H1 (cell line): ENCODE measurements at regions not wholly inside any gene's neighbourhood (a gene's known extent, or its start where the extent isn't known, plus 50 kb on each side); places are given as distances from the start of the nearest gene placed in this dataset.

Experiments
- CTCF ChIA-PET: fragments of 300-600 bp; sonication (Branson Sonifier 250); formaldehyde crosslinking; loops from one replicate; lab custom pipeline; 2021; ENCODE audit not compliant: partially characterized antibody; lab: Charles Lee
- POLR2A ChIA-PET: fragments of 300-600 bp; sonication (Branson Sonifier 250); formaldehyde crosslinking; loops from one replicate; lab custom pipeline; 2021; ENCODE audit warnings: inconsistent platforms; ENCODE audit not compliant: partially characterized antibody; lab: Charles Lee
- DNase-seq, 2 experiments: peaks; one replicate each; pipeline versions ENCODE4 v3.0.0 to v3.0.0-alpha.2; 2010 to 2022; ENCODE audit warnings: low spot score in 2 of 2, low read depth in 1 of 2, mixed read lengths in 1 of 2
- FAIRE-seq: peaks from 2 replicates; lab custom pipeline; 2011; peaks lifted over from hg19 to GRCh38; lab: Jason Lieb, UNC
- H2AFZ ChIP-seq: 2 replicates; pipeline ENCODE4 v1.8.1; 2012; ENCODE audit warnings: low read length, inconsistent platforms
- H2AK5ac ChIP-seq: 2 replicates; pipeline ENCODE4 v1.6.1; 2013; ENCODE audit warnings: low read depth, low read length
- H2BK120ac ChIP-seq: replicated peaks from 2 replicates; pipeline ENCODE3; 2013; ENCODE audit warnings: low read depth, low read length, inconsistent platforms
- H2BK12ac ChIP-seq: 2 replicates; pipeline ENCODE4 v1.6.1; 2013; ENCODE audit warnings: low read depth, low read length
- H2BK15ac ChIP-seq: 2 replicates; pipeline ENCODE4 v1.6.1; 2013; ENCODE audit warnings: low read length
- H2BK20ac ChIP-seq: 2 replicates; pipeline ENCODE4 v1.6.1; 2013; ENCODE audit warnings: low read length
- H2BK5ac ChIP-seq: 2 replicates; pipeline ENCODE4 v1.6.1; 2013; ENCODE audit warnings: low read depth, low read length
- H3K14ac ChIP-seq: 2 replicates; pipeline ENCODE4 v1.6.1; 2013; ENCODE audit warnings: inconsistent platforms; ENCODE audit not compliant: insufficient read length
- H3K18ac ChIP-seq: 2 replicates; pipeline ENCODE4 v1.6.1; 2013; ENCODE audit warnings: low read length; ENCODE audit errors: extremely low read depth
- H3K23ac ChIP-seq: 2 replicates; pipeline ENCODE4 v1.6.1; 2013; ENCODE audit warnings: inconsistent platforms; ENCODE audit not compliant: insufficient read length
- H3K23me2 ChIP-seq: 2 replicates; pipeline ENCODE4 v1.6.1; 2013; ENCODE audit warnings: low read depth, low read length
- H3K27ac ChIP-seq: 2 replicates; pipeline ENCODE4 v1.6.1; 2011; ENCODE audit warnings: low read depth, low read length, inconsistent platforms
- H3K27me3 ChIP-seq, 4 experiments: replicated peaks in 1 of 4; 1 replicate in 1 of 4; 2 replicates in 3 of 4; pipeline versions ENCODE4 v1.6.1 to v1.8.1; 2011 to 2013; ENCODE audit warnings: low read length in 3 of 4, mild to moderate bottlenecking in 3 of 4, inconsistent platforms in 2 of 4, mixed read lengths in 2 of 4, moderate library complexity in 1 of 4; ENCODE audit not compliant: control insufficient read depth in 3 of 4, insufficient read depth in 3 of 4; ENCODE audit errors: extremely low read depth in 1 of 4
- H3K36me3 ChIP-seq, 4 experiments: 2 replicates each; pipeline versions ENCODE4 v1.6.1 to v1.8.1; 2011 to 2013; ENCODE audit warnings: mild to moderate bottlenecking in 4 of 4, low read length in 3 of 4, moderate library complexity in 2 of 4, control low read depth in 1 of 4, inconsistent platforms in 1 of 4; ENCODE audit not compliant: insufficient read depth in 4 of 4, control insufficient read depth in 2 of 4
- H3K4ac ChIP-seq: replicated peaks from 2 replicates; pipeline ENCODE3; 2013; ENCODE audit warnings: low read length, low read depth, mixed read lengths, inconsistent platforms; ENCODE audit not compliant: insufficient read length
- H3K4me1 ChIP-seq, 4 experiments: replicated peaks in 1 of 4; 1 replicate in 1 of 4; 2 replicates in 3 of 4; pipeline versions ENCODE4 v1.6.1 to v1.8.1; 2011 to 2013; ENCODE audit warnings: low read length in 3 of 4, inconsistent platforms in 2 of 4, mixed read lengths in 1 of 4; ENCODE audit not compliant: insufficient read depth in 4 of 4, control insufficient read depth in 3 of 4
- H3K4me2 ChIP-seq, 2 experiments: 2 replicates each; pipeline versions ENCODE4 v1.6.1 to v1.8.1; 2011 to 2013; ENCODE audit warnings: low read depth in 2 of 2, low read length in 2 of 2, control low read depth in 1 of 2, inconsistent platforms in 1 of 2, mild to moderate bottlenecking in 1 of 2; ENCODE audit not compliant: insufficient read depth in 1 of 2
- H3K4me3 ChIP-seq, 4 experiments: fragments of 200-600, 300-600 bp in 1 of 4; sonication (generic), shearing (Covaris generic), sonication (Bioruptor Twin) in 1 of 4; 2 replicates each; pipeline versions ENCODE4 v1.5.1 to v1.8.1; 2011 to 2016; ENCODE audit warnings: low read length in 4 of 4, low read depth in 3 of 4, control low read depth in 2 of 4, inconsistent platforms in 2 of 4, mild to moderate bottlenecking in 2 of 4, mixed read lengths in 1 of 4, moderate library complexity in 1 of 4; ENCODE audit not compliant: insufficient read depth in 2 of 4; ENCODE audit errors: extremely low read depth in 1 of 4
- H3K56ac ChIP-seq: replicated peaks from 2 replicates; pipeline ENCODE3; 2013; ENCODE audit warnings: low read depth, mild to moderate bottlenecking, mixed read lengths, low read length, inconsistent platforms; ENCODE audit not compliant: insufficient read length
- H3K79me1 ChIP-seq: 2 replicates; pipeline ENCODE4 v1.6.1; 2013; ENCODE audit warnings: low read depth, low read length, control low read depth
- H3K79me2 ChIP-seq, 2 experiments: 2 replicates each; pipeline versions ENCODE4 v1.6.1 to v1.8.1; 2012 to 2013; ENCODE audit warnings: low read length in 2 of 2, mild to moderate bottlenecking in 2 of 2, inconsistent platforms in 1 of 2; ENCODE audit not compliant: insufficient read depth in 2 of 2, control insufficient read depth in 1 of 2
- H3K9ac ChIP-seq, 4 experiments: replicated peaks in 1 of 4; 1 replicate in 1 of 4; 2 replicates in 3 of 4; pipeline versions ENCODE4 v1.6.1 to v1.8.1; 2011 to 2013; ENCODE audit warnings: low read depth in 3 of 4, low read length in 3 of 4, control low read depth in 2 of 4, mild to moderate bottlenecking in 2 of 4, moderate library complexity in 2 of 4, inconsistent platforms in 1 of 4; ENCODE audit errors: extremely low read depth in 1 of 4
- H3K9me3 ChIP-seq, 2 experiments: 2 replicates each; pipeline versions ENCODE4 v1.6.1 to v1.8.1; 2012 to 2013; ENCODE audit warnings: mild to moderate bottlenecking in 2 of 2, moderate library complexity in 2 of 2, control low read depth in 1 of 2, inconsistent platforms in 1 of 2, low read depth in 1 of 2, low read length in 1 of 2, mixed read lengths in 1 of 2; ENCODE audit not compliant: insufficient read depth in 2 of 2
- H4K20me1 ChIP-seq, 2 experiments: replicated peaks in 1 of 2; 2 replicates each; pipeline versions ENCODE3 to v1.8.1; 2011 to 2013; ENCODE audit warnings: inconsistent platforms in 2 of 2, low read length in 2 of 2, mild to moderate bottlenecking in 1 of 2; ENCODE audit not compliant: insufficient read depth in 2 of 2, control insufficient read depth in 1 of 2
- H4K5ac ChIP-seq: 2 replicates; pipeline ENCODE4 v1.6.1; 2013; ENCODE audit warnings: low read length, low read depth, mixed read lengths, inconsistent platforms; ENCODE audit not compliant: insufficient read length
- H4K8ac ChIP-seq: 2 replicates; pipeline ENCODE4 v1.8.0; 2013; ENCODE audit warnings: mild to moderate bottlenecking, moderate library complexity, low read length, inconsistent platforms; ENCODE audit not compliant: insufficient read depth; ENCODE audit errors: extremely low read depth
- H4K91ac ChIP-seq: replicated peaks from 2 replicates; pipeline ENCODE3; 2013; ENCODE audit warnings: low read length, mixed read lengths, inconsistent platforms; ENCODE audit not compliant: insufficient read length
- CEBPB ChIP-seq: IDR thresholded peaks from 2 replicates; pipeline ENCODE4 v1.6.1; 2012; ENCODE audit warnings: low read depth, low read length
- RAD21 ChIP-seq, 2 experiments: IDR thresholded peaks in 1 of 2; conservative IDR thresholded peaks in 1 of 2; 2 replicates each; pipeline ENCODE4 v1.6.1; 2011; ENCODE audit warnings: low read depth in 2 of 2, low read length in 2 of 2, improper control_type of control experiment in 1 of 2, inconsistent platforms in 1 of 2, mild to moderate bottlenecking in 1 of 2, moderate library complexity in 1 of 2
- SUZ12 ChIP-seq: fragments of 200-600 bp; sonication (generic); IDR thresholded peaks from 2 replicates; pipeline ENCODE4 v1.6.1; 2012; ENCODE audit warnings: mild to moderate bottlenecking, inconsistent platforms, low read length, moderate library complexity, mixed read lengths
- TBP ChIP-seq: IDR thresholded peaks from 2 replicates; pipeline ENCODE4 v1.6.1; 2011; ENCODE audit warnings: low read depth, low read length, improper control_type of control experiment
- WGBS, 2 experiments: shearing (Covaris generic) in 1 of 2; methylation state at CpG; one replicate each; pipeline versions ENCODE4 v1.1.6 to v1.1.7; 2013 to 2015; ENCODE audit warnings: low lambda C conversion rate in 2 of 2, mixed read lengths in 2 of 2, inconsistent platforms in 1 of 2, low coverage in 1 of 2, missing lambda C conversion rate in 1 of 2; ENCODE audit not compliant: insufficient replicate concordance in 2 of 2, insufficient coverage in 1 of 2, insufficient read length in 1 of 2; ENCODE audit errors: extremely low coverage in 1 of 2, missing lambda C conversion rate in 1 of 2; 5-methylcytosine and 5-hydroxymethylcytosine counted together
- TF ChIP-seq, protein P1 (sequence below): IDR thresholded peaks from 2 replicates; pipeline ENCODE4 v1.6.1; 2011; ENCODE audit warnings: low read depth, mild to moderate bottlenecking, low read length; ENCODE audit not compliant: insufficient read depth

DNA sequence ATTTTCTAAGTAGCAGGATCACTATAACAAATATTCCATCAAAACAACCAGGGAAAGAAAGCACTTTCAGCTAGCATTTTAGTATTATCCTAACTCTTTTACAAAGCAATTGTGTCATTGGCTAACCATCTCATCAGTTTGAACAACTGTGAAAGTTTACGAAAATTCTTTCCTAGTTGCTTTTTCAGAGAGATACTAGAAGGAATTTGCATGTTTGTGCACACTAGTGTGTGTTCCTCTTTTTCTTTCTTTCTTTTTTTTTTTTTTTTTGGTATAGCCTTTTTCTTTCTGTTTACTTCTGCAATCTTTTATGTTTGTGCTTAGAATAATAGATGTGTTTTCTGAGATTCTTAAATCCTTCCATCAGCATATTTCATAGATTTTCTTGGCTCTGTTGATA, 124.7 kb upstream of the SEMA6A start:
- H2AK5ac ChIP-seq, result no peak overlapping the region
- H2BK12ac ChIP-seq, result no peak overlapping the region
- no peaks in the 10 kb centered on the region for H3K27me3 ChIP-seq
- no peaks in the 10 kb centered on the region for H3K23me2 ChIP-seq
- H2BK5ac ChIP-seq, result no peak overlapping the region
- ChIA-PET POLR2A (no interaction called here), CTCF (interaction anchor here (0.6 kb wide), 1 partner anchor 143 kb away, joined by 3 read pairs; no protein-coding TSS in a partner anchor)
- WGBS, 2 experiments, result 91% methylated on average over 1 of the region's 1 CpG; no CpG with 5 or more reads in 1 of the 2 experiments
- no peak overlapping the region for H2AFZ ChIP-seq
- no peak overlapping the region for H2BK120ac ChIP-seq
- H3K9me3 ChIP-seq, result no peaks in the 10 kb centered on the region
- no peak overlapping the region for H3K4me3 ChIP-seq
- H4K5ac ChIP-seq, result no peak overlapping the region
- DNase-seq, result no peak
- no peaks in the 10 kb centered on the region for H3K79me2 ChIP-seq
- H3K36me3 ChIP-seq, result no peaks in the 10 kb centered on the region
- no peak for FAIRE-seq
- no peak overlapping the region for H4K8ac ChIP-seq
- no peak overlapping the region for H3K14ac ChIP-seq
- no peak overlapping the region for H2BK15ac ChIP-seq
- H3K4me2 ChIP-seq, result no peak overlapping the region
- peaks cover 0 to 13% (median under 1%) of the 10 kb centered on the region in 4 experiments; a peak in 4 of 7 replicates for H3K4me1 ChIP-seq
- no peak overlapping the region for H3K56ac ChIP-seq
- no peak overlapping the region for H2BK20ac ChIP-seq
- H4K91ac ChIP-seq, result no peak overlapping the region
- no peak overlapping the region for H3K27ac ChIP-seq
- no peaks in the 10 kb centered on the region for H4K20me1 ChIP-seq
- no peak overlapping the region for H3K4ac ChIP-seq
- H3K79me1 ChIP-seq, result no peaks in the 10 kb centered on the region
- no peak overlapping the region for H3K23ac ChIP-seq
- no peak overlapping the region for H3K9ac ChIP-seq
- TF ChIP-seq SUZ12 (no peak), TBP (no peak), RAD21 (IDR thresholded peaks at IDR 0.05 in 1 of 2, conservative IDR thresholded peaks at IDR 0.05 in 1 of 2; ENCODE audit: low read depth in 2 of 2, low read length in 2 of 2) (no peak), CEBPB (no peak)
- TF ChIP-seq, protein P1, sequence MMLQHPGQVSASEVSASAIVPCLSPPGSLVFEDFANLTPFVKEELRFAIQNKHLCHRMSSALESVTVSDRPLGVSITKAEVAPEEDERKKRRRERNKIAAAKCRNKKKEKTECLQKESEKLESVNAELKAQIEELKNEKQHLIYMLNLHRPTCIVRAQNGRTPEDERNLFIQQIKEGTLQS, result no peak
- no peak overlapping the region for H3K18ac ChIP-seq
